Glutamatergic neuron (in vitro differentiated cells): ENCODE measurements at regions not wholly inside any gene's neighbourhood (a gene's known extent, or its start where the extent isn't known, plus 50 kb on each side); places are given as distances from the start of the nearest gene placed in this dataset.

Experiments
- DNase-seq: peaks from one replicate; pipeline ENCODE4 v3.0.0; 2022
- H3K27ac Mint-ChIP-seq: one replicate; pipeline ENCODE4 v1.8.0; 2020; ENCODE audit warnings: mild to moderate bottlenecking, mixed read lengths, inconsistent platforms; ENCODE audit not compliant: unreplicated experiment
- H3K27me3 Mint-ChIP-seq: one replicate; pipeline ENCODE4 v1.8.0; 2020; ENCODE audit warnings: mild to moderate bottlenecking, moderate library complexity, mixed read lengths, inconsistent platforms; ENCODE audit not compliant: unreplicated experiment
- H3K36me3 Mint-ChIP-seq: one replicate; pipeline ENCODE4 v1.8.0; 2020; ENCODE audit warnings: mild to moderate bottlenecking, mixed read lengths, inconsistent platforms; ENCODE audit not compliant: unreplicated experiment
- H3K4me1 Mint-ChIP-seq: one replicate; pipeline ENCODE4 v1.8.0; 2020; ENCODE audit warnings: mild to moderate bottlenecking, low read depth, mixed read lengths, inconsistent platforms; ENCODE audit not compliant: unreplicated experiment
- H3K4me3 Mint-ChIP-seq: one replicate; pipeline ENCODE4 v1.8.0; 2020; ENCODE audit warnings: mild to moderate bottlenecking, mixed read lengths, inconsistent platforms; ENCODE audit not compliant: unreplicated experiment
- H3K9me3 Mint-ChIP-seq: one replicate; pipeline ENCODE4 v1.8.0; 2020; ENCODE audit warnings: mild to moderate bottlenecking, moderate library complexity, mixed read lengths, inconsistent platforms; ENCODE audit not compliant: unreplicated experiment
- TF ChIP-seq, protein P1 (sequence below): fragments of 200-600 bp; sonication (generic); IDR thresholded peaks from one replicate; pipeline ENCODE4 v1.5.0; 2021; ENCODE audit not compliant: partially characterized antibody, unreplicated experiment

GRCh38 chr1:231103961-231104360 lies 57.9 kb upstream of the TRIM67 start:
- Mint-ChIP-seq H3K27me3 (no peaks in the 10 kb centered on the region), H3K27ac (no peak overlapping the region), H3K4me3 (no peak overlapping the region), H3K36me3 (no peaks in the 10 kb centered on the region), H3K4me1 (no peaks in the 10 kb centered on the region), H3K9me3 (no peaks in the 10 kb centered on the region)
- no peak for DNase-seq
- TF ChIP-seq, protein P1, sequence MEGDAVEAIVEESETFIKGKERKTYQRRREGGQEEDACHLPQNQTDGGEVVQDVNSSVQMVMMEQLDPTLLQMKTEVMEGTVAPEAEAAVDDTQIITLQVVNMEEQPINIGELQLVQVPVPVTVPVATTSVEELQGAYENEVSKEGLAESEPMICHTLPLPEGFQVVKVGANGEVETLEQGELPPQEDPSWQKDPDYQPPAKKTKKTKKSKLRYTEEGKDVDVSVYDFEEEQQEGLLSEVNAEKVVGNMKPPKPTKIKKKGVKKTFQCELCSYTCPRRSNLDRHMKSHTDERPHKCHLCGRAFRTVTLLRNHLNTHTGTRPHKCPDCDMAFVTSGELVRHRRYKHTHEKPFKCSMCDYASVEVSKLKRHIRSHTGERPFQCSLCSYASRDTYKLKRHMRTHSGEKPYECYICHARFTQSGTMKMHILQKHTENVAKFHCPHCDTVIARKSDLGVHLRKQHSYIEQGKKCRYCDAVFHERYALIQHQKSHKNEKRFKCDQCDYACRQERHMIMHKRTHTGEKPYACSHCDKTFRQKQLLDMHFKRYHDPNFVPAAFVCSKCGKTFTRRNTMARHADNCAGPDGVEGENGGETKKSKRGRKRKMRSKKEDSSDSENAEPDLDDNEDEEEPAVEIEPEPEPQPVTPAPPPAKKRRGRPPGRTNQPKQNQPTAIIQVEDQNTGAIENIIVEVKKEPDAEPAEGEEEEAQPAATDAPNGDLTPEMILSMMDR = no peak

DNA sequence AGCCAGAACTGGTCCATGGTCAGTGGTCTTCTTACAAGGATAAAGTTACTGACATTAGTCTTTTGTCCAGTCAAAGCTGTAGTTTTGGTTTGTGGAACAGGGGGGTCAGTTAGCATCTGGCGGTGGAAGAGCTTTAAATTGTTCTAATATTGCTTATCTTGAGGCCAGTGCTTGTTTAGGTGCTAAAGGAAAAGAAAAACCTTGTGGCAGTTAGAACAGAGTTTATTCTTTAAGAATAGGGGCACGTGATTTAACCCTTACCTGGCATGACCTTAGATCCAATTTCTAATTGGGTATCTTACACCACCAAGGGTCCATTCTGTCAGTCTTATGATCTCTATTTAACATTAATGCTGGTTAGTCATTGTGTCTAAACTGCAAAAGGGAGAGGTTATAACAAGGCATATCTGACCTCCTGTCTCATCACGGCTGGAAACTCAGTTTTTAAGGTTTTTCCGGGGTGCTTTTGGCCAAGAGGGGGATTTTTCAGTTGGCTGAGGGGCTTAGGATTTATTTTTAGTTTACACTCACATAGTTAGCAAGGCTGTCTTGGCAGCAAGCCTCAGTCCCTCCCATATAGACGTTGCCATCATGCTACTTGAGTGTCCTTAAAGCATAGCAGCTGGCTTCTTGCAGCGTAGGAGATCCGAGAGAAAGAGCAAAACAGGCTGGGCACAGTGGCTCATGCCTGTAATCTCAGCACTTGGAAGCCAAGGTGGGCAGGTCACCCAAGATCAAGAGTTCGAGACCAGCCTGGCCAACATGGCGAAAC lies 60.1 kb upstream of the FAM89A start:
- no peaks in the 10 kb centered on the region for H3K27me3 Mint-ChIP-seq
- no peak for DNase-seq
- no peaks in the 10 kb centered on the region for H3K36me3 Mint-ChIP-seq
- no peaks in the 10 kb centered on the region for H3K4me1 Mint-ChIP-seq
- H3K9me3 Mint-ChIP-seq = no peaks in the 10 kb centered on the region
- no peak overlapping the region for H3K27ac Mint-ChIP-seq
- TF ChIP-seq, protein P1 = no peak
- H3K4me3 Mint-ChIP-seq = no peak overlapping the region

DNA sequence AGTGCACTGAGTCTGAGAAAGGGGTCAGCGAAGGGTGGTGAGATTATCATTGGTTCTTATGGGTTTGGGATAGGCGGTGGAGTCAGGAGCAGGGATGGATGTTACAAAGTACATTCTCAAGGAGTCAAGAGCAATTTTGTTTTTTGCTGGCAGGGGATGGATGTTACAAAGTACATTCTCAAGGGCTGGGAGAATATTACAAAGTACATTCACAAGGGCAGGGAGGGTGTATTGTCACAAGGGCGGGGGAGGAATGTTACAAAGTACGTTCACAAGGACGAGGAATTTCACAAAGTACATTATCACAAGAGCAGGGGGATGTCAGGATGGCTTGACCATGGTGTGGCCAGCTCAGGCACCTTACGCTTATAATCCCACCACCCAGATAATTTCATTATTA lies 59.3 kb upstream of the FAM89A start:
- H3K27me3 Mint-ChIP-seq = no peaks in the 10 kb centered on the region
- TF ChIP-seq, protein P1 = no peak
- H3K4me3 Mint-ChIP-seq = no peak overlapping the region
- no peaks in the 10 kb centered on the region for H3K4me1 Mint-ChIP-seq
- DNase-seq = no peak
- no peaks in the 10 kb centered on the region for H3K9me3 Mint-ChIP-seq
- no peaks in the 10 kb centered on the region for H3K36me3 Mint-ChIP-seq
- H3K27ac Mint-ChIP-seq = no peak overlapping the region

DNA sequence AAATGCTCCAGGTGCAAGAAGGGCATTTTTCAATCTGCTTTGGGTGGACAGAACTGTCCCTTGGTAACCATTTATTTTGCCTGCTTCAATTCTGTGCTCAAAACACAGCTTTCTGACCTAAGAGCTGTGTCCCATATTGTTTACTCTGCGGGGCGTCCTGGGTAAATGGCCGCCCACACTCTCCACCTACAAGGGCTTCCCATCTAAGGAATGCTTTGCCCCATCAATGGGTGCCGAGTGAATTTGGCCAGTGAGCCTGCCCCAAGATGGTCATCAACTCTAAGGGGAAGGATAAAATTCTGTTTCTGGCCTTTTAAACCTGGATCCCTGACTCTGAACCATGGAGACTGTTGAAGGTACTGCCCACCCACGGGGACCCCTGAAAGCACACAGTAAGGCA lies 55.5 kb upstream of the FAM89A start:
- Mint-ChIP-seq H3K36me3 (no peaks in the 10 kb centered on the region), H3K27ac (no peak overlapping the region), H3K9me3 (no peaks in the 10 kb centered on the region), H3K27me3 (no peaks in the 10 kb centered on the region), H3K4me3 (no peak overlapping the region), H3K4me1 (peaks cover 3% of the 10 kb centered on the region)
- DNase-seq = no peak
- TF ChIP-seq, protein P1 = no peak

GRCh38 chr1:231094421-231094820 lies 54.4 kb upstream of the FAM89A start:
- Mint-ChIP-seq H3K27me3 (no peaks in the 10 kb centered on the region), H3K36me3 (no peaks in the 10 kb centered on the region), H3K9me3 (no peaks in the 10 kb centered on the region), H3K27ac (no peak overlapping the region), H3K4me1 (peaks cover 3% of the 10 kb centered on the region), H3K4me3 (no peak overlapping the region)
- no peak for DNase-seq
- TF ChIP-seq, protein P1 = no peak
